ENCODE measurements at regions not wholly inside any gene's neighbourhood (a gene's known extent, or its start where the extent isn't known, plus 50 kb on each side); places are given as distances from the start of the nearest gene placed in this dataset.
"Not testable (repeated sequence)": the region's sequence is repeated elsewhere in the genome, so short reads cannot be mapped to it uniquely, and the experiment has no call there.

- no peak overlapping the region for H3K27ac ChIP-seq
- no peak for DNase-seq (ENCODE audit: low spot score in 2 of 2)
- H3K9me3 ChIP-seq, result no peaks in the 10 kb centered on the region
- H3K4me3 ChIP-seq, result no peak overlapping the region
- no peaks in the 10 kb centered on the region for H3K4me1 ChIP-seq
- no peak for TF ChIP-seq EP300 (IDR thresholded peaks at IDR 0.05)
- TF ChIP-seq, protein P1, sequence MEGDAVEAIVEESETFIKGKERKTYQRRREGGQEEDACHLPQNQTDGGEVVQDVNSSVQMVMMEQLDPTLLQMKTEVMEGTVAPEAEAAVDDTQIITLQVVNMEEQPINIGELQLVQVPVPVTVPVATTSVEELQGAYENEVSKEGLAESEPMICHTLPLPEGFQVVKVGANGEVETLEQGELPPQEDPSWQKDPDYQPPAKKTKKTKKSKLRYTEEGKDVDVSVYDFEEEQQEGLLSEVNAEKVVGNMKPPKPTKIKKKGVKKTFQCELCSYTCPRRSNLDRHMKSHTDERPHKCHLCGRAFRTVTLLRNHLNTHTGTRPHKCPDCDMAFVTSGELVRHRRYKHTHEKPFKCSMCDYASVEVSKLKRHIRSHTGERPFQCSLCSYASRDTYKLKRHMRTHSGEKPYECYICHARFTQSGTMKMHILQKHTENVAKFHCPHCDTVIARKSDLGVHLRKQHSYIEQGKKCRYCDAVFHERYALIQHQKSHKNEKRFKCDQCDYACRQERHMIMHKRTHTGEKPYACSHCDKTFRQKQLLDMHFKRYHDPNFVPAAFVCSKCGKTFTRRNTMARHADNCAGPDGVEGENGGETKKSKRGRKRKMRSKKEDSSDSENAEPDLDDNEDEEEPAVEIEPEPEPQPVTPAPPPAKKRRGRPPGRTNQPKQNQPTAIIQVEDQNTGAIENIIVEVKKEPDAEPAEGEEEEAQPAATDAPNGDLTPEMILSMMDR (IDR thresholded peaks at IDR 0.05), result no peak
- TF ChIP-seq POLR2A (IDR thresholded peaks at IDR 0.05), result no peak
- WGBS, result 89% methylated on average over 1 of the region's 1 CpG
- no peaks in the 10 kb centered on the region for H3K36me3 ChIP-seq
- no peaks in the 10 kb centered on the region for H3K27me3 ChIP-seq
Observed at GRCh38 chr3:79973482-79973881, 205.7 kb upstream of the ROBO1 start.

- no peak overlapping the region for H3K27ac ChIP-seq
- H3K36me3 ChIP-seq, result no peaks in the 10 kb centered on the region
- TF ChIP-seq POLR2AphosphoS5 (IDR thresholded peaks at IDR 0.05), result no peak
- no peak for TF ChIP-seq EP300 (IDR thresholded peaks at IDR 0.05)
- TF ChIP-seq, protein P1 (IDR thresholded peaks at IDR 0.05), result no peak
- no peak for TF ChIP-seq POLR2A (IDR thresholded peaks at IDR 0.05)
- H3K9me3 ChIP-seq, result peaks cover 2% of the 10 kb centered on the region
- H3K27me3 ChIP-seq, result no peaks in the 10 kb centered on the region
- 84% methylated on average over 1 of the region's 1 CpG for WGBS
- H3K4me3 ChIP-seq, result no peak overlapping the region
- H3K4me1 ChIP-seq, result no peaks in the 10 kb centered on the region
- no peak for DNase-seq (ENCODE audit: low spot score in 2 of 2)
Observed at GRCh38 chr3:79968418-79968817, 200.6 kb upstream of the ROBO1 start.

- no peak overlapping the region for H3K4me3 ChIP-seq
- H3K36me3 ChIP-seq, result no peaks in the 10 kb centered on the region
- TF ChIP-seq POLR2A (IDR thresholded peaks at IDR 0.05) (no peak), POLR2AphosphoS5 (IDR thresholded peaks at IDR 0.05) (no peak)
- WGBS, result 59% methylated on average over 3 of the region's 3 CpGs
- no peak for DNase-seq (ENCODE audit: low spot score in 2 of 2)
- H3K27me3 ChIP-seq, result no peaks in the 10 kb centered on the region
- H3K4me1 ChIP-seq, result no peaks in the 10 kb centered on the region
- no peak overlapping the region for H3K27ac ChIP-seq
- H3K9me3 ChIP-seq, result peaks cover 8% of the 10 kb centered on the region
Observed at GRCh38 chr3:79960594-79960993, 192.8 kb upstream of the ROBO1 start.

- Histone ChIP-seq H3K36me3 (no peaks in the 10 kb centered on the region), H3K4me3 (no peak overlapping the region), H3K9me3 (no peaks in the 10 kb centered on the region), H3K4me1 (no peaks in the 10 kb centered on the region), H3K27ac (no peak overlapping the region), H3K27me3 (no peaks in the 10 kb centered on the region)
- TF ChIP-seq, protein P1 (IDR thresholded peaks at IDR 0.05), result no peak
- TF ChIP-seq EP300 (IDR thresholded peaks at IDR 0.05) (no peak), POLR2A (IDR thresholded peaks at IDR 0.05) (no peak), POLR2AphosphoS5 (IDR thresholded peaks at IDR 0.05) (no peak)
- DNase-seq (ENCODE audit: low spot score in 2 of 2), result no peak
- WGBS, result 51% methylated on average over 6 of the region's 6 CpGs
Observed at GRCh38 chr3:79957066-79957465, 189.3 kb upstream of the ROBO1 start.

DNA sequence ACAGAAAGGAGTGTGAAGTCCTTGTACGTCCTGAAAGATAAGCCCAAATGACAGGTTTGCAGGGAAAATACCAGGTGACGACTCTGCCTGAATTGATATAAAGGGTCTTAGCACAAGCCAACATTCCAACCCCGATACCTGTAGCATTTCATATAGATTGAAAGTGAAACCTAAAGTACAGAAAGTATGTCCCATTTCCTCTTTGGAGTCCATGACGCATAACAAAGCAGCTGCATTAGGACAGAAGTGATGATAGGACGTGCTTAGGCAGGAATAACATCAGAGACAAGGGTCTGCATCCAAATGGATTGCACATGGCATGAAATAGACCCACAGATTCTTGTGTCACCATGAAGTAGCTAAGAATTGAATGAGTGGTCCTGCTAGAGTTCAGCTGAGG, 187.0 kb upstream of the ROBO1 start:
- Histone ChIP-seq H3K9me3 (no peaks in the 10 kb centered on the region), H3K27me3 (no peaks in the 10 kb centered on the region), H3K27ac (no peak overlapping the region), H3K4me1 (no peaks in the 10 kb centered on the region), H3K4me3 (no peak overlapping the region), H3K36me3 (no peaks in the 10 kb centered on the region)
- no peak for DNase-seq (ENCODE audit: low spot score in 2 of 2)
- WGBS, result 62% methylated on average over 5 of the region's 5 CpGs
- TF ChIP-seq, protein P1 (IDR thresholded peaks at IDR 0.05), result no peak
- TF ChIP-seq POLR2A (IDR thresholded peaks at IDR 0.05), result no peak
- TF ChIP-seq POLR2AphosphoS5 (IDR thresholded peaks at IDR 0.05), result no peak
- TF ChIP-seq EP300 (IDR thresholded peaks at IDR 0.05), result no peak

DNA sequence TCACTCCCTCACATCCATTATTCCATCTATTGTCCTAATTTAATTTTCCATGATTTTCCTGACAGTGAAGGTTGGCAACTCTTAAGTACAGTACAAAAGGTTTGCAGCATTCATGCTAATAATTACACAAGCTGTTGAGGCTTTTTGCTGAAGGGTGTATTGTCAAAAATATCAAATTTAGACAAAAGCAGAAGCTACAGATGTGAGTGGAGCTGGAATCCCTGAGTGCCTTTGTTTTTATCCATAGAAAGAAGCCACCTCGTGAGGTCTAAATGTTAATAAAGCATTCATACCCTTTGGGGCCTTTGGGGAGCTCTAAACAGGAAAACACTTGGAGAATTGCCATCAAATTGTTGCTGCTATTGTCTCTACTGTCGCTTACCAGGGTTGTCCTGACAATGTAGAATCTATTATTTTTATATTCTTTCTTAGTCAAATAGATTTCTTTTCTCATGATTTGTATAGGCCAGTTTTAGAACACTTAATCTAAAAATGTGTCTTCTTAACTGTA, 185.8 kb upstream of the ROBO1 start:
- WGBS, result 60% methylated on average over 2 of the region's 2 CpGs
- H3K27ac ChIP-seq, result no peak overlapping the region
- TF ChIP-seq, protein P1 (IDR thresholded peaks at IDR 0.05), result no peak
- TF ChIP-seq EP300 (IDR thresholded peaks at IDR 0.05) (no peak), POLR2A (IDR thresholded peaks at IDR 0.05) (no peak)
- H3K36me3 ChIP-seq, result no peaks in the 10 kb centered on the region
- H3K4me1 ChIP-seq, result no peaks in the 10 kb centered on the region
- no peaks in the 10 kb centered on the region for H3K9me3 ChIP-seq
- H3K27me3 ChIP-seq, result no peaks in the 10 kb centered on the region
- H3K4me3 ChIP-seq, result no peak overlapping the region
- DNase-seq (ENCODE audit: low spot score in 2 of 2), result no peak

DNA sequence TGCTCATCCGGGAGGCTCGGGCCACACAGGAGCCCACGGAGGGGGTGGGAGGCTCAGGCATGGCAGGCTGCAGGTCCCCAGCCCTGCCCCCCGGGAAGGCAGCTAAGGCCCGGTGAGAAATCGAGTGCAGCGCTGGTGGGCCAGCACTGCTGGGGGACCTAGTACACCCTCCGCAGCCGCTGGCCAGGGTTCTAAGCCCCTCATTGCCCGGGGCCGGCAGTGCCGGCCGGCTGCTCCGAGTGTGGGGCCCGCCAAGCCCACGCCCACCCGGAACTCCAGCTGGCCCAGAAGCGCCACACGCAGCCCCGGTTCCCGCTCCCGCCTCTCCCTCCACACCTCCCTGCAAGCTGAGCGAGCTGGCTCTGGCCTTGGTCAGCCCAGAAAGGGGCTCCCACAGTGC, 183.6 kb upstream of the ROBO1 start:
- DNase-seq (ENCODE audit: low spot score in 2 of 2); H3K36me3 ChIP-seq; H3K4me1 ChIP-seq; H3K9me3 ChIP-seq; H3K27me3 ChIP-seq; H3K27ac ChIP-seq; H3K4me3 ChIP-seq: not testable (repeated sequence)
- WGBS, result 91% methylated on average over 12 of the region's 23 CpGs

All from suprapubic skin (tissue), 4 donors.